ENCODE measurements at regions not wholly inside any gene's neighbourhood (a gene's known extent, or its start where the extent isn't known, plus 50 kb on each side); places are given as distances from the start of the nearest gene placed in this dataset.
A peak's percentile ranks its signal among the peaks of the same experiment; 100 is the strongest.
"Not testable (repeated sequence)": the region's sequence is repeated elsewhere in the genome, so short reads cannot be mapped to it uniquely, and the experiment has no call there.

- not testable (repeated sequence) for H3K27me3 ChIP-seq (ENCODE audit: insufficient read depth, low read length); H3K4ac ChIP-seq (ENCODE audit: low read depth, low read length); H4K91ac ChIP-seq (ENCODE audit: low read depth, low read length); H2AK5ac ChIP-seq (ENCODE audit: low read length); H4K8ac ChIP-seq (ENCODE audit: low read depth, low read length); H3K9me3 ChIP-seq (ENCODE audit: insufficient read depth, low read depth, low read length); H2BK5ac ChIP-seq (ENCODE audit: low read depth, low read length, poor library complexity); H3K27ac ChIP-seq (ENCODE audit: low read depth, low read length); H3K9ac ChIP-seq (ENCODE audit: low read length); H3K36me3 ChIP-seq (ENCODE audit: control insufficient read depth in 1 of 2, insufficient read depth in 2 of 2, low read length in 2 of 2); H3K23ac ChIP-seq (ENCODE audit: low read length); H3K4me2 ChIP-seq (ENCODE audit: low read length); H3K79me2 ChIP-seq (ENCODE audit: control insufficient read depth, insufficient read depth, low read length, poor library complexity); H3K4me3 ChIP-seq (ENCODE audit: low read depth, low read length); H3K14ac ChIP-seq (ENCODE audit: low read length); H4K12ac ChIP-seq (ENCODE audit: low read depth, low read length); H3K4me1 ChIP-seq (ENCODE audit: control insufficient read depth in 1 of 2, insufficient read depth in 2 of 2, low read length in 2 of 2); H3K79me1 ChIP-seq (ENCODE audit: low read length); H2AFZ ChIP-seq (ENCODE audit: insufficient read depth, low read length, poor library complexity); H2BK12ac ChIP-seq (ENCODE audit: low read length); DNase-seq; H3K18ac ChIP-seq (ENCODE audit: low read length); H2BK120ac ChIP-seq (ENCODE audit: insufficient read depth, low read length, poor library complexity)
- no CpG with 5 or more reads among the region's 49 CpGs for WGBS (ENCODE audit: extremely low coverage, insufficient coverage, insufficient read length)
These were observed 1184.6 kb downstream of the PLA2G4A start for GRCh38 chr1:188013222-188013849.

DNA sequence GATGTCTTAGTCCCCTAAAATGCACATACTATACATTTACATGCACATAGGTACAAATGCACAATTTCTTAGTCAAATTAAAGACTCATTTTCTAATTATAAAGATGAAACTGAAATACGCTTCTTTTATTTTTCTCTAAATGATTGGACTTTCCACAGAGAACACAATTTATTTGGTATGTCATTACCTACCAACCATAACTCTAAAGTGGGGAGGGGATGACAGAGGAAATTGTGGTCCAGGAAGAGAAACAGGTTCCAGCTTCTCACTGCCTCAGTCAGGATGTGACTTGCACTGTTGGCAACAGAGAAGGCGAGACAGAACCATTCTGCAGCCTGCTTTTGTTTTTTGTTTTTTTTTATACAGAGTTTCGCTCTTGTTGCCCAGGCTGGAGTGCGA is 1189.2 kb downstream of the PLA2G4A start:
- no peak overlapping the region for H2AK5ac ChIP-seq (ENCODE audit: low read length)
- no peak for DNase-seq
- H3K18ac ChIP-seq (ENCODE audit: low read length) = no peak overlapping the region
- no peak overlapping the region for H2BK12ac ChIP-seq (ENCODE audit: low read length)
- no peak overlapping the region for H3K9ac ChIP-seq (ENCODE audit: low read length)
- H3K27ac ChIP-seq (ENCODE audit: low read depth, low read length) = no peak overlapping the region
- H3K4me3 ChIP-seq (ENCODE audit: low read depth, low read length) = no peak overlapping the region
- no peaks in the 10 kb centered on the region for H3K79me1 ChIP-seq (ENCODE audit: low read length)
- no peaks in the 10 kb centered on the region for H3K4me1 ChIP-seq (ENCODE audit: control insufficient read depth in 1 of 2, insufficient read depth in 2 of 2, low read length in 2 of 2)
- no peak overlapping the region for H2BK120ac ChIP-seq (ENCODE audit: insufficient read depth, low read length, poor library complexity)
- H4K8ac ChIP-seq (ENCODE audit: low read depth, low read length) = no peak overlapping the region
- H4K12ac ChIP-seq (ENCODE audit: low read depth, low read length) = no peak overlapping the region
- no peaks in the 10 kb centered on the region for H3K36me3 ChIP-seq (ENCODE audit: control insufficient read depth in 1 of 2, insufficient read depth in 2 of 2, low read length in 2 of 2)
- H3K9me3 ChIP-seq (ENCODE audit: insufficient read depth, low read depth, low read length) = no peaks in the 10 kb centered on the region
- H3K23ac ChIP-seq (ENCODE audit: low read length) = no peak overlapping the region
- WGBS (ENCODE audit: extremely low coverage, insufficient coverage, insufficient read length) = no CpG with 5 or more reads among the region's 4 CpGs
- no peak overlapping the region for H4K91ac ChIP-seq (ENCODE audit: low read depth, low read length)
- H3K27me3 ChIP-seq (ENCODE audit: insufficient read depth, low read length) = no peaks in the 10 kb centered on the region
- H3K14ac ChIP-seq (ENCODE audit: low read length) = no peak overlapping the region
- H2AFZ ChIP-seq (ENCODE audit: insufficient read depth, low read length, poor library complexity) = no peak overlapping the region
- H2BK5ac ChIP-seq (ENCODE audit: low read depth, low read length, poor library complexity) = no peak overlapping the region
- no peaks in the 10 kb centered on the region for H3K79me2 ChIP-seq (ENCODE audit: control insufficient read depth, insufficient read depth, low read length, poor library complexity)
- H3K4me2 ChIP-seq (ENCODE audit: low read length) = no peak overlapping the region
- no peak overlapping the region for H3K4ac ChIP-seq (ENCODE audit: low read depth, low read length)

- Histone ChIP-seq H2BK12ac (ENCODE audit: low read length) (no peak overlapping the region), H4K91ac (ENCODE audit: low read depth, low read length) (no peak overlapping the region), H3K27me3 (ENCODE audit: insufficient read depth, low read length) (no peaks in the 10 kb centered on the region), H3K4me1 (ENCODE audit: control insufficient read depth in 1 of 2, insufficient read depth in 2 of 2, low read length in 2 of 2) (no peaks in the 10 kb centered on the region), H3K4ac (ENCODE audit: low read depth, low read length) (no peak overlapping the region), H3K14ac (ENCODE audit: low read length) (no peak overlapping the region), H3K23ac (ENCODE audit: low read length) (no peak overlapping the region), H3K9me3 (ENCODE audit: insufficient read depth, low read depth, low read length) (no peaks in the 10 kb centered on the region), H3K4me2 (ENCODE audit: low read length) (no peak overlapping the region), H3K79me1 (ENCODE audit: low read length) (no peaks in the 10 kb centered on the region), H2BK5ac (ENCODE audit: low read depth, low read length, poor library complexity) (no peak overlapping the region), H2AK5ac (ENCODE audit: low read length) (no peak overlapping the region), H3K36me3 (ENCODE audit: control insufficient read depth in 1 of 2, insufficient read depth in 2 of 2, low read length in 2 of 2) (no peaks in the 10 kb centered on the region), H3K27ac (ENCODE audit: low read depth, low read length) (no peak overlapping the region), H2AFZ (ENCODE audit: insufficient read depth, low read length, poor library complexity) (no peak overlapping the region), H3K79me2 (ENCODE audit: control insufficient read depth, insufficient read depth, low read length, poor library complexity) (no peaks in the 10 kb centered on the region), H3K4me3 (ENCODE audit: low read depth, low read length) (no peak overlapping the region), H4K8ac (ENCODE audit: low read depth, low read length) (no peak overlapping the region), H3K9ac (ENCODE audit: low read length) (no peak overlapping the region), H4K12ac (ENCODE audit: low read depth, low read length) (no peak overlapping the region), H2BK120ac (ENCODE audit: insufficient read depth, low read length, poor library complexity) (no peak overlapping the region), H3K18ac (ENCODE audit: low read length) (no peak overlapping the region)
- DNase-seq = no peak
- no CpG with 5 or more reads among the region's 2 CpGs for WGBS (ENCODE audit: extremely low coverage, insufficient coverage, insufficient read length)
These were observed 1193.9 kb downstream of the PLA2G4A start for GRCh38 chr1:188022661-188023060.

DNA sequence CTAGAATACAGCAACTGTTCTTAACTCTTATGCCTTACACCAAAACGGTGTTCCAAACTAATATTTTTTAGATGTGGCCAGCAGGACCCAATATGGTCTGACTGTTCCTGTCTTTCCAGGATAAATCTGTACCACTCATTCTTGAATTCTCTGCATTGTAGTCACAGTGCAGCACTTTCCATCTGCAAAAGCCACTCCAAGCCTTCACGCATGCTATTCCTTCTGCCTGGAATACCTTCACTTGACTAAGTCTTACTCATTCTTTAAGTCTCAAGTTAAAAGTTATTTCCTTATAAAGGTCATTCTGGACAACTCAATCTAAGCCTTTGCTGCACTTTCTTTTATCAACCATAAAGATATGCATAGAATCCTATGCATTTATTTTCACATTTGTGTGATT is 1194.5 kb downstream of the PLA2G4A start:
- no peaks in the 10 kb centered on the region for H3K79me2 ChIP-seq (ENCODE audit: control insufficient read depth, insufficient read depth, low read length, poor library complexity)
- WGBS (ENCODE audit: extremely low coverage, insufficient coverage, insufficient read length) = no CpG with 5 or more reads among the region's 2 CpGs
- H3K4ac ChIP-seq (ENCODE audit: low read depth, low read length) = no peak overlapping the region
- DNase-seq = peak; percentile 4 to 51
- no peak overlapping the region for H3K14ac ChIP-seq (ENCODE audit: low read length)
- H4K12ac ChIP-seq (ENCODE audit: low read depth, low read length) = no peak overlapping the region
- no peak overlapping the region for H2AK5ac ChIP-seq (ENCODE audit: low read length)
- H2BK120ac ChIP-seq (ENCODE audit: insufficient read depth, low read length, poor library complexity) = no peak overlapping the region
- H3K9ac ChIP-seq (ENCODE audit: low read length) = no peak overlapping the region
- H4K91ac ChIP-seq (ENCODE audit: low read depth, low read length) = no peak overlapping the region
- H2AFZ ChIP-seq (ENCODE audit: insufficient read depth, low read length, poor library complexity) = no peak overlapping the region
- no peak overlapping the region for H2BK5ac ChIP-seq (ENCODE audit: low read depth, low read length, poor library complexity)
- H3K36me3 ChIP-seq (ENCODE audit: control insufficient read depth in 1 of 2, insufficient read depth in 2 of 2, low read length in 2 of 2) = no peaks in the 10 kb centered on the region
- H4K8ac ChIP-seq (ENCODE audit: low read depth, low read length) = no peak overlapping the region
- H3K4me1 ChIP-seq (ENCODE audit: control insufficient read depth in 1 of 2, insufficient read depth in 2 of 2, low read length in 2 of 2) = no peaks in the 10 kb centered on the region
- H3K4me2 ChIP-seq (ENCODE audit: low read length) = no peak overlapping the region
- no peak overlapping the region for H3K18ac ChIP-seq (ENCODE audit: low read length)
- H3K27ac ChIP-seq (ENCODE audit: low read depth, low read length) = no peak overlapping the region
- H3K4me3 ChIP-seq (ENCODE audit: low read depth, low read length) = no peak overlapping the region
- no peak overlapping the region for H3K23ac ChIP-seq (ENCODE audit: low read length)
- H2BK12ac ChIP-seq (ENCODE audit: low read length) = no peak overlapping the region
- H3K79me1 ChIP-seq (ENCODE audit: low read length) = no peaks in the 10 kb centered on the region
- no peaks in the 10 kb centered on the region for H3K27me3 ChIP-seq (ENCODE audit: insufficient read depth, low read length)
- H3K9me3 ChIP-seq (ENCODE audit: insufficient read depth, low read depth, low read length) = no peaks in the 10 kb centered on the region

All from trophoblast cell (in vitro differentiated cells and primary cell).